Spleen (tissue), 11 donors: ENCODE measurements at regions not wholly inside any gene's neighbourhood (a gene's known extent, or its start where the extent isn't known, plus 50 kb on each side); places are given as distances from the start of the nearest gene placed in this dataset.

Experiments used
- DNase-seq: peaks from one replicate; pipeline ENCODE4 v3.0.0-alpha.2; 2020
- H3K27ac ChIP-seq, 8 donors: fragments of 200-600 bp; sonication (generic) in 7 of 8; 1 replicate in 4 of 8; 2 replicates in 4 of 8; pipeline versions ENCODE4 v1.5.0 to v1.8.0; 2016 to 2021; ENCODE audit warnings: inconsistent platforms in 4 of 8, mild to moderate bottlenecking in 4 of 8, moderate library complexity in 1 of 8
- H3K27me3 ChIP-seq, 7 donors: fragments of 200-600 bp; sonication (generic) in 6 of 7; replicated peaks in 1 of 7; 1 replicate in 4 of 7; 2 replicates in 3 of 7; pipeline versions ENCODE4 v1.5.0 to v1.8.0; 2016 to 2021; ENCODE audit warnings: inconsistent platforms in 3 of 7, mild to moderate bottlenecking in 1 of 7
- H3K36me3 ChIP-seq, 6 donors: fragments of 200-600 bp; sonication (generic) in 5 of 6; 1 replicate in 4 of 6; 2 replicates in 2 of 6; pipeline versions ENCODE4 v1.5.0 to v1.8.0; 2016 to 2021; ENCODE audit warnings: inconsistent platforms in 2 of 6
- H3K4me1 ChIP-seq, 6 donors: fragments of 200-600 bp; sonication (generic) in 5 of 6; 1 replicate in 3 of 6; 2 replicates in 3 of 6; pipeline versions ENCODE4 v1.5.0 to v1.8.0; 2016 to 2021; ENCODE audit warnings: inconsistent platforms in 3 of 6
- H3K4me3 ChIP-seq, 8 donors: fragments of 200-600 bp; sonication (generic) in 7 of 8; 1 replicate in 4 of 8; 2 replicates in 4 of 8; pipeline versions ENCODE4 v1.5.0 to v1.8.0; 2016 to 2021; ENCODE audit warnings: inconsistent platforms in 4 of 8, mild to moderate bottlenecking in 4 of 8, moderate library complexity in 2 of 8
- H3K9me3 ChIP-seq, 8 donors: fragments of 200-600 bp; sonication (generic) in 7 of 8; 1 replicate in 4 of 8; 2 replicates in 4 of 8; pipeline versions ENCODE4 v1.5.0 to v1.8.0; 2016 to 2021; ENCODE audit warnings: inconsistent platforms in 4 of 8
- POLR2A ChIP-seq, 3 donors: fragments of 450-650 bp; IDR thresholded peaks; one replicate each; pipeline ENCODE4 v1.5.1; 2017; ENCODE audit warnings: antibody characterized with exemption in 3 of 3, mild to moderate bottlenecking in 1 of 3
- POLR2AphosphoS5 ChIP-seq, 3 donors: sonication (generic); formaldehyde crosslinking; IDR thresholded peaks; one replicate each; pipeline ENCODE4 v1.5.1; 2017; ENCODE audit warnings: antibody characterized with exemption in 3 of 3
- WGBS, 5 donors: extraction: QIAGEN DNeasy Blood & Tissue Kit in 3 of 5; methylation state at CpG; one replicate each; pipeline versions ENCODE4 v1.1.5 to v1.1.7; 2013 to 2018; 5-methylcytosine and 5-hydroxymethylcytosine counted together
- intact Hi-C: fragments of 100-400 bp; cut with DNase I; formaldehyde crosslinking; loops from one replicate; pipeline ENCODE4 v1.15.0; 2023; ENCODE audit warnings: low total_unique reads
- TF ChIP-seq, protein P1 (sequence below), 11 experiments: fragments of 200-600 bp in 7 of 11; fragments of 450-650 bp in 4 of 11; sonication (generic) in 4 of 11; IDR thresholded peaks in 8 of 11; conservative IDR thresholded peaks in 3 of 11; 1 replicate in 7 of 11; 2 replicates in 4 of 11; pipeline versions ENCODE4 v1.4.0 to v1.8.0; 2016 to 2021; ENCODE audit warnings: antibody characterized with exemption in 11 of 11, inconsistent platforms in 4 of 11, mild to moderate bottlenecking in 1 of 11
- donor health status: healthy with polysubstance abuse.
- donor health status: DM: no; HTN: no; CAD: no; lungs with moderate emphysema.
- donor health status: DM: no; HTN: no; CAD: no.
- donor health status: Bipolar disorder and iron deficiency.
- donor health status: healthy.
- donor health status: DM: no; HTN: no; CAD: no.
- donor health status: DM: yes; HTN: yes; CAD: no.

DNA sequence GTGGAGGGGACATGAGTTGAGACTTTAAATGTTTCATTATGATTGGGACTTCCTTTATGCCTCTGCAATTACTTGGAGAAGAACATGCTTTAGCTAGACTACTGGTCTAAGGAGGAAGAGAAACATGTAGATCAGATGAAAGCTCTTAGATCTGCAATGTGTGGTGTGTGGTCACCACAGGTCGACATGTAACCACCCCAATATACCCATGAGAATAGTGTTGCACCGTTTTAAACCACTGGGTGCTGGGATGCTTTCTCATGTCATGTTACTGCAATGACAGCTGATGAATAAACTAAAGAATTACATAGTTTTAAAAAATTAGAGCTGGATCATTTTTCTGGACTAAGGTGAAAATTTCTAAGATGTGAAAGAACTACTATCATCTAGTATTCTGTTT is 1039.7 kb downstream of the RAPGEF2 start:
- H3K9me3 ChIP-seq: peaks cover 0 to 4% (median 0%) of the 10 kb centered on the region in 8 donors
- no peaks in the 10 kb centered on the region for H3K36me3 ChIP-seq
- no peak overlapping the region for H3K27ac ChIP-seq
- H3K4me1 ChIP-seq: no peaks in the 10 kb centered on the region
- no peaks in the 10 kb centered on the region for H3K27me3 ChIP-seq
- TF ChIP-seq POLR2A (IDR thresholded peaks at IDR 0.05) (no peak), POLR2AphosphoS5 (IDR thresholded peaks at IDR 0.05) (no peak)
- TF ChIP-seq, protein P1, sequence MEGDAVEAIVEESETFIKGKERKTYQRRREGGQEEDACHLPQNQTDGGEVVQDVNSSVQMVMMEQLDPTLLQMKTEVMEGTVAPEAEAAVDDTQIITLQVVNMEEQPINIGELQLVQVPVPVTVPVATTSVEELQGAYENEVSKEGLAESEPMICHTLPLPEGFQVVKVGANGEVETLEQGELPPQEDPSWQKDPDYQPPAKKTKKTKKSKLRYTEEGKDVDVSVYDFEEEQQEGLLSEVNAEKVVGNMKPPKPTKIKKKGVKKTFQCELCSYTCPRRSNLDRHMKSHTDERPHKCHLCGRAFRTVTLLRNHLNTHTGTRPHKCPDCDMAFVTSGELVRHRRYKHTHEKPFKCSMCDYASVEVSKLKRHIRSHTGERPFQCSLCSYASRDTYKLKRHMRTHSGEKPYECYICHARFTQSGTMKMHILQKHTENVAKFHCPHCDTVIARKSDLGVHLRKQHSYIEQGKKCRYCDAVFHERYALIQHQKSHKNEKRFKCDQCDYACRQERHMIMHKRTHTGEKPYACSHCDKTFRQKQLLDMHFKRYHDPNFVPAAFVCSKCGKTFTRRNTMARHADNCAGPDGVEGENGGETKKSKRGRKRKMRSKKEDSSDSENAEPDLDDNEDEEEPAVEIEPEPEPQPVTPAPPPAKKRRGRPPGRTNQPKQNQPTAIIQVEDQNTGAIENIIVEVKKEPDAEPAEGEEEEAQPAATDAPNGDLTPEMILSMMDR (IDR thresholded peaks at IDR 0.05 in 8 of 11, conservative IDR thresholded peaks at IDR 0.05 in 3 of 11): no peak
- no peak overlapping the region for H3K4me3 ChIP-seq
- no peak for DNase-seq
- intact Hi-C loops: no loop called here
- 55 to 73% (median 66%) methylated on average over 2 of the region's 2 CpGs for WGBS, 5 donors

DNA sequence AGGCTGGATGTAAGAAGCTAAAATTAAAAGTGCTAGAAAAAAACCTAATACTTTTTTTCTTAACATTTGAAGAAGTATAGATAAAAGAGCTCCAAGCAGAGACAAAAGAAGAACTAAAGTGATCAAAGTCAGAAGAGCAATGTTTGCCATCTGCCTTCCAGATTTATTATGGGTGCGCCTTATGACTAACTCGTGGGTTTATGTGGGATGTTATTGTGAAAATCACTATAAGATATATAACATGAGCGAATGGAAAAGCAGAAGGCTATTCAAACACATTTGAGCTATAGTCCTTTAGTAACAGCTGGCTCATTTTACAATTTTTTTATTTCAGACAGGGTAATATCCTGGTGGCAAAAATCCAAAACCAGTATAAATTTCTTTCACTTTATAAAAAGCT is 1040.7 kb downstream of the RAPGEF2 start:
- WGBS, 5 donors: 64 to 76% (median 68%) methylated on average over 3 of the region's 3 CpGs
- Histone ChIP-seq H3K36me3 (no peaks in the 10 kb centered on the region), H3K4me3 (no peak overlapping the region), H3K27ac (no peak overlapping the region), H3K9me3 (peaks cover 0 to 4% (median 0%) of the 10 kb centered on the region in 8 donors), H3K27me3 (no peaks in the 10 kb centered on the region), H3K4me1 (no peaks in the 10 kb centered on the region)
- DNase-seq: no peak
- intact Hi-C loops: no loop called here
- TF ChIP-seq POLR2AphosphoS5 (IDR thresholded peaks at IDR 0.05) (no peak), POLR2A (IDR thresholded peaks at IDR 0.05) (no peak)
- TF ChIP-seq, protein P1 (IDR thresholded peaks at IDR 0.05 in 8 of 11, conservative IDR thresholded peaks at IDR 0.05 in 3 of 11): no peak

DNA sequence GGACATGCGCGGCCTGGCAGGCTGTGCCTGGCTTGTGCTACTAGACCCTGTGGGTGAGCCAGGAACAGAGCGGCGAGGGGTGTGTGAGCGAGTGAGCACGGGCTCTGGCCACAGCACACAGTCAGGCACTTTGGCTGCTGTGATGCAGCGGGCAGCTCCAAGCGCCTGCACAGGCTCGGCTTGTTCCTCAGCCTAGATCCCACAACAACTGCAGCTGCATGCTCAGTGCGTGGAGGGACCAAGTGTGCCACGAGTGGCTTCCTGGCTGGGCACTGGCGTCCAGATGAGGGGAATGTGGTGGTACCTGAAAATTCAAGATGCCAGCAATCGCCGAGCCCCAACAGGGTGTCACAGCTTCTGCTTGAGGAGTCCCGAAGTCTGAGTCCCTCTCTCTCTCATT is 1056.6 kb downstream of the RAPGEF2 start:
- peaks cover 0 to 31% (median 15%) of the 10 kb centered on the region in 8 donors for H3K9me3 ChIP-seq
- intact Hi-C loops: no loop called here
- H3K36me3 ChIP-seq: no peaks in the 10 kb centered on the region
- peak; percentile 64 for DNase-seq
- no peaks in the 10 kb centered on the region for H3K27me3 ChIP-seq
- no peak for TF ChIP-seq POLR2AphosphoS5 (IDR thresholded peaks at IDR 0.05)
- TF ChIP-seq, protein P1 (IDR thresholded peaks at IDR 0.05 in 8 of 11, conservative IDR thresholded peaks at IDR 0.05 in 3 of 11): no peak
- H3K4me3 ChIP-seq: no peak overlapping the region
- no peak overlapping the region for H3K27ac ChIP-seq
- 86 to 92% (median 90%) methylated on average over 11 to 15 of the region's 15 CpGs for WGBS, 5 donors
- no peaks in the 10 kb centered on the region for H3K4me1 ChIP-seq

DNA sequence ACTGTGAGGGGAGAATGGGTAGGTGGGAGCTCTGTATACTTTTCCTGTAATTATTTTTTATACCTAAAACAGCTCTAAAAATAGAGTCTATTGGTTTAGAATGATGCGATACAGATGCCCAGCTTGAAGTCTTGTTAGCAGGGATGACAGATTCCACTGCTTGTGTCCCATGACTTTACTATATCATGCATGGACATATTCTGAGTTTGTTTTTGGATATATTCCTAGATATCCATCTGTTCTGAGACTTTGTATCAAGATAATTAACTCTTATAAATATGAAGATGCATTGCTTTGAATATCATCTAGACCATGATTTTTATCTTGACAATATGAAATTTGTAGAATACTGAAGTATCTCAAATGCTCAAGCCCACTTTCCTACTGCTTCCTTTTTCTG is 1058.1 kb downstream of the RAPGEF2 start:
- Histone ChIP-seq H3K36me3 (no peaks in the 10 kb centered on the region), H3K4me1 (no peaks in the 10 kb centered on the region), H3K27ac (no peak overlapping the region), H3K9me3 (peaks cover 0 to 28% (median 9%) of the 10 kb centered on the region in 8 donors), H3K27me3 (no peaks in the 10 kb centered on the region), H3K4me3 (no peak overlapping the region)
- intact Hi-C loops: no loop called here
- 75 to 94% (median 92%) methylated on average over 1 of the region's 1 CpG for WGBS, 5 donors
- no peak for DNase-seq
- TF ChIP-seq POLR2A (IDR thresholded peaks at IDR 0.05) (no peak), POLR2AphosphoS5 (IDR thresholded peaks at IDR 0.05) (no peak)
- TF ChIP-seq, protein P1 (IDR thresholded peaks at IDR 0.05 in 8 of 11, conservative IDR thresholded peaks at IDR 0.05 in 3 of 11): no peak
